GM12878 (cell line): ENCODE measurements at regions not wholly inside any gene's neighbourhood (a gene's known extent, or its start where the extent isn't known, plus 50 kb on each side); places are given as distances from the start of the nearest gene placed in this dataset.

ENCODE experiments used
- ATAC-seq: fragments of 200-7000 bp; cut with Tn5 transposase; 3 replicates; pipeline ENCODE4 v1.9.1; 2020; ENCODE audit warnings: mild to moderate bottlenecking, moderate library complexity
- BruUV-seq: library from RNA; stranded (reverse); fragments of 400-500 nt; replicated peaks from 2 replicates; lab custom pipeline; 2021; lab: Mats Ljungman, UMichigan
- CTCF ChIA-PET: fragments of 300-600 bp; sonication (Branson Sonifier 250); formaldehyde crosslinking; extraction: SDS; loops from one replicate; lab custom pipeline; 2021; ENCODE audit warnings: inconsistent platforms; lab: Yijun Ruan, JAX
- POLR2A ChIA-PET: fragments of 350-600 bp; formaldehyde crosslinking; extraction: SDS; loops from one replicate; lab custom pipeline; 2021; ENCODE audit warnings: inconsistent platforms; lab: Charles Lee
- RAD21 ChIA-PET: fragments of 300-600 bp; sonication (Branson Sonifier 250); formaldehyde crosslinking; loops from one replicate; lab custom pipeline; 2023; ENCODE audit warnings: antibody characterized with exemption; ENCODE audit not compliant: unreplicated experiment; lab: Charles Lee
- SMC1A ChIA-PET: fragments of 300-600 bp; sonication (Branson Sonifier 250); formaldehyde crosslinking; loops from one replicate; lab custom pipeline; 2023; ENCODE audit not compliant: unreplicated experiment, uncharacterized antibody; lab: Charles Lee
- DNase-seq: peaks from one replicate; pipeline ENCODE4 v3.0.0-alpha.2; 2011; ENCODE audit warnings: low read depth, low spot score
- FAIRE-seq: peaks from 3 replicates; lab custom pipeline; 2011; peaks lifted over from hg19 to GRCh38; lab: Jason Lieb, UNC
- H2AFZ ChIP-seq: 2 replicates; pipeline ENCODE4 v1.6.0; 2011; ENCODE audit warnings: low read depth, low read length, control low read depth; ENCODE audit not compliant: control insufficient read depth
- H3K27ac ChIP-seq: 2 replicates; pipeline ENCODE4 v1.5.1; 2011; ENCODE audit warnings: control low read depth; ENCODE audit not compliant: control insufficient read depth, insufficient read depth
- H3K27me3 ChIP-seq, 2 experiments: replicated peaks in 1 of 2; 2 replicates each; pipeline versions ENCODE4 v1.6.0 to v1.6.1; 2011; ENCODE audit warnings: low read length in 1 of 2; ENCODE audit not compliant: control insufficient read depth in 2 of 2, insufficient read depth in 2 of 2
- H3K36me3 ChIP-seq, 2 experiments: 2 replicates each; pipeline ENCODE4 v1.5.1; 2011; ENCODE audit warnings: low read length in 1 of 2; ENCODE audit not compliant: control insufficient read depth in 2 of 2, insufficient read depth in 2 of 2
- H3K4me1 ChIP-seq: 2 replicates; pipeline ENCODE4 v1.6.1; 2011; ENCODE audit warnings: mild to moderate bottlenecking, low read length, moderate library complexity, mixed read lengths; ENCODE audit not compliant: control insufficient read depth, insufficient read depth
- H3K4me2 ChIP-seq: 2 replicates; pipeline ENCODE4 v1.6.0; 2011; ENCODE audit warnings: control low read depth; ENCODE audit not compliant: control insufficient read depth, insufficient read depth
- H3K4me3 ChIP-seq: fragments of 200-600 bp; sonication (generic); 2 replicates; pipeline ENCODE4 v1.5.1; 2016
- H3K79me2 ChIP-seq: 2 replicates; pipeline ENCODE4 v1.6.0; 2011; ENCODE audit warnings: low read length; ENCODE audit not compliant: control insufficient read depth, insufficient read depth
- H3K9ac ChIP-seq: 2 replicates; pipeline ENCODE4 v1.8.0; 2011; ENCODE audit warnings: low read length, control low read depth, mixed read lengths; ENCODE audit not compliant: control insufficient read depth, insufficient read depth
- H3K9me3 ChIP-seq: replicated peaks from 3 replicates; pipeline ENCODE4 v1.5.1; 2011; ENCODE audit warnings: mild to moderate bottlenecking, low read length; ENCODE audit not compliant: control insufficient read depth, insufficient read depth
- H4K20me1 ChIP-seq: 2 replicates; pipeline ENCODE4 v1.6.0; 2011; ENCODE audit not compliant: control insufficient read depth, insufficient read depth
- ATF7 ChIP-seq: fragments of 450-650 bp; IDR thresholded peaks from 2 replicates; pipeline ENCODE4 v1.6.1; 2016; ENCODE audit warnings: low read depth, mild to moderate bottlenecking
- BMI1 ChIP-seq: fragments of 450-650 bp; IDR thresholded peaks from 2 replicates; pipeline ENCODE4 v1.6.1; 2016; ENCODE audit warnings: mild to moderate bottlenecking, moderate library complexity, borderline replicate concordance
- CBX5 ChIP-seq: sonication (generic); IDR thresholded peaks from 2 replicates; pipeline ENCODE4 v1.6.1; 2016; ENCODE audit warnings: low read depth, moderate library complexity, mild to moderate bottlenecking, inconsistent platforms
- CHD2 ChIP-seq: IDR thresholded peaks from 2 replicates; pipeline ENCODE4 v1.6.1; 2011; ENCODE audit warnings: low read depth, low read length, improper control_type of control experiment, borderline replicate concordance
- HDGF ChIP-seq: fragments of 450-650 bp; IDR thresholded peaks from 2 replicates; pipeline ENCODE4 v1.6.1; 2016; ENCODE audit warnings: antibody characterized with exemption
- KLF5 ChIP-seq: fragments of 450-650 bp; IDR thresholded peaks from 2 replicates; pipeline ENCODE4 v1.6.1; 2014; ENCODE audit warnings: mild to moderate bottlenecking; ENCODE audit not compliant: partially characterized antibody
- RFX5 ChIP-seq: IDR thresholded peaks from 2 replicates; pipeline ENCODE4 v1.6.1; 2011; ENCODE audit warnings: low read depth, low read length, improper control_type of control experiment
- STAT3 ChIP-seq: IDR thresholded peaks from 2 replicates; pipeline ENCODE4 v1.6.1; 2011; ENCODE audit warnings: low read depth, low read length, improper control_type of control experiment
- SUPT20H ChIP-seq: IDR thresholded peaks from 2 replicates; pipeline ENCODE4 v1.6.1; 2011; ENCODE audit warnings: low read depth, mild to moderate bottlenecking, low read length, moderate library complexity, borderline replicate concordance; ENCODE audit not compliant: control insufficient read depth
- WGBS: methylation state at CpG from one replicate; pipeline ENCODE4 v1.1.6; 2016; ENCODE audit warnings: low lambda C conversion rate; ENCODE audit not compliant: insufficient replicate concordance, insufficient coverage; ENCODE audit errors: missing lambda C conversion rate; 5-methylcytosine and 5-hydroxymethylcytosine counted together
- in situ Hi-C: fragments of 300-500 bp; cut with MboI; formaldehyde crosslinking; loops from 9 replicates; pipeline ENCODE4 v1.14.3; 2018; ENCODE audit warnings: mixed read lengths
- intact Hi-C: fragments of 100-400 bp; cut with micrococcal nuclease; formaldehyde crosslinking; loops from one replicate; pipeline ENCODE4 v1.14.2; 2022; ENCODE audit not compliant: unreplicated experiment
- TF ChIP-seq, protein P1 (sequence below): IDR thresholded peaks from 2 replicates; pipeline ENCODE4 v1.6.1; 2011; ENCODE audit warnings: low read depth, mild to moderate bottlenecking, low read length, moderate library complexity, borderline replicate concordance; ENCODE audit errors: extremely low read depth
- TF ChIP-seq, protein P2 (sequence below): fragments of 450-650 bp; IDR thresholded peaks from 2 replicates; pipeline ENCODE4 v1.6.1; 2017; ENCODE audit warnings: low read depth, mild to moderate bottlenecking, moderate library complexity
- TF ChIP-seq, protein P3 (sequence below): IDR thresholded peaks from 2 replicates; pipeline ENCODE4 v1.6.1; 2012; ENCODE audit warnings: low read depth, low read length, improper control_type of control experiment
- TF ChIP-seq, protein P4 (sequence below): fragments of 450-650 bp; formaldehyde crosslinking; IDR thresholded peaks from 2 replicates; pipeline ENCODE4 v1.4.0; 2020; ENCODE audit warnings: mild to moderate bottlenecking, moderate library complexity
- TF ChIP-seq, protein P5 (sequence below): fragments of 150-350 bp; IDR thresholded peaks from 2 replicates; pipeline ENCODE4 v1.6.1; 2016; ENCODE audit warnings: low read depth, low read length

DNA sequence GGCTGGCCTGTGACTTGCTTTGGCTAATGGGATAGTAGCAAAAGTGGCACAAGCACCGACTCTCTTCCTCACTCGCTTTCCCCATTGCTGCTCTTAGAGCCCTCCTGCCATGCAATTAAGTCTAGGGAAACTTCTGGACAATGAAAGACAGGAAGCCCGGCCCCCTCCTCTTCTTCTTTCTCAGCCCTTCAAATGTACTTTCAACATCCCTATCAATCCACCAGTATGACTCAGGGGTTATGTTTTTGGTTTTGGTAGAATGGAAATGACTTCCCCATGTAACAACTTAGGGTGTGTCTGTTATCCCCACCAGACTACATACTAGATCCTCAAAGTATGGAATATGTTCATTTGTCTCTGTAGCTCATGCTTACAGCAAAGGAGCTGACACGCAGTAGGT is 139.0 kb upstream of the GDF10 start:
- ChIA-PET POLR2A (interaction anchor here (0.9 kb wide), 1 partner anchor 10 kb away, joined by 3 read pairs; no protein-coding TSS in a partner anchor), SMC1A (no interaction called here), CTCF (interaction anchor here (0.7 to 1.7 kb wide), 2 partner anchors 8 to 180 kb away, joined by 3 to 4 read pairs; no protein-coding TSS in a partner anchor), RAD21 (no interaction called here)
- in situ Hi-C loops, result no loop called here
- BruUV-seq, result no TSS peak
- WGBS, result 42% methylated on average over 4 of the region's 4 CpGs
- Histone ChIP-seq H3K9me3 (no peaks in the 10 kb centered on the region), H3K4me1 (no peaks in the 10 kb centered on the region), H3K27ac (no peak overlapping the region), H3K9ac (no peak overlapping the region), H2AFZ (no peak overlapping the region), H3K4me2 (no peak overlapping the region), H3K27me3 (peaks cover 0 to 3% of the 10 kb centered on the region in 2 experiments; a peak in 1 of 4 replicates), H4K20me1 (no peaks in the 10 kb centered on the region), H3K36me3 (no peaks in the 10 kb centered on the region), H3K4me3 (no peak overlapping the region), H3K79me2 (no peaks in the 10 kb centered on the region)
- FAIRE-seq (no peak), DNase-seq (no peak), ATAC-seq (no peak)
- intact Hi-C loops, result no loop called here
- TF ChIP-seq CBX5 (no peak), STAT3 (no peak), HDGF (no peak), BMI1 (no peak), RFX5 (no peak), CHD2 (no peak), SUPT20H (no peak), KLF5 (no peak), ATF7 (no peak)
- TF ChIP-seq, protein P1, sequence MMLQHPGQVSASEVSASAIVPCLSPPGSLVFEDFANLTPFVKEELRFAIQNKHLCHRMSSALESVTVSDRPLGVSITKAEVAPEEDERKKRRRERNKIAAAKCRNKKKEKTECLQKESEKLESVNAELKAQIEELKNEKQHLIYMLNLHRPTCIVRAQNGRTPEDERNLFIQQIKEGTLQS, result no peak
- TF ChIP-seq, protein P2, sequence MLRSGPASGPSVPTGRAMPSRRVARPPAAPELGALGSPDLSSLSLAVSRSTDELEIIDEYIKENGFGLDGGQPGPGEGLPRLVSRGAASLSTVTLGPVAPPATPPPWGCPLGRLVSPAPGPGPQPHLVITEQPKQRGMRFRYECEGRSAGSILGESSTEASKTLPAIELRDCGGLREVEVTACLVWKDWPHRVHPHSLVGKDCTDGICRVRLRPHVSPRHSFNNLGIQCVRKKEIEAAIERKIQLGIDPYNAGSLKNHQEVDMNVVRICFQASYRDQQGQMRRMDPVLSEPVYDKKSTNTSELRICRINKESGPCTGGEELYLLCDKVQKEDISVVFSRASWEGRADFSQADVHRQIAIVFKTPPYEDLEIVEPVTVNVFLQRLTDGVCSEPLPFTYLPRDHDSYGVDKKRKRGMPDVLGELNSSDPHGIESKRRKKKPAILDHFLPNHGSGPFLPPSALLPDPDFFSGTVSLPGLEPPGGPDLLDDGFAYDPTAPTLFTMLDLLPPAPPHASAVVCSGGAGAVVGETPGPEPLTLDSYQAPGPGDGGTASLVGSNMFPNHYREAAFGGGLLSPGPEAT, result no peak
- TF ChIP-seq, protein P3, sequence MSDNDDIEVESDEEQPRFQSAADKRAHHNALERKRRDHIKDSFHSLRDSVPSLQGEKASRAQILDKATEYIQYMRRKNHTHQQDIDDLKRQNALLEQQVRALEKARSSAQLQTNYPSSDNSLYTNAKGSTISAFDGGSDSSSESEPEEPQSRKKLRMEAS, result no peak
- TF ChIP-seq, protein P4, sequence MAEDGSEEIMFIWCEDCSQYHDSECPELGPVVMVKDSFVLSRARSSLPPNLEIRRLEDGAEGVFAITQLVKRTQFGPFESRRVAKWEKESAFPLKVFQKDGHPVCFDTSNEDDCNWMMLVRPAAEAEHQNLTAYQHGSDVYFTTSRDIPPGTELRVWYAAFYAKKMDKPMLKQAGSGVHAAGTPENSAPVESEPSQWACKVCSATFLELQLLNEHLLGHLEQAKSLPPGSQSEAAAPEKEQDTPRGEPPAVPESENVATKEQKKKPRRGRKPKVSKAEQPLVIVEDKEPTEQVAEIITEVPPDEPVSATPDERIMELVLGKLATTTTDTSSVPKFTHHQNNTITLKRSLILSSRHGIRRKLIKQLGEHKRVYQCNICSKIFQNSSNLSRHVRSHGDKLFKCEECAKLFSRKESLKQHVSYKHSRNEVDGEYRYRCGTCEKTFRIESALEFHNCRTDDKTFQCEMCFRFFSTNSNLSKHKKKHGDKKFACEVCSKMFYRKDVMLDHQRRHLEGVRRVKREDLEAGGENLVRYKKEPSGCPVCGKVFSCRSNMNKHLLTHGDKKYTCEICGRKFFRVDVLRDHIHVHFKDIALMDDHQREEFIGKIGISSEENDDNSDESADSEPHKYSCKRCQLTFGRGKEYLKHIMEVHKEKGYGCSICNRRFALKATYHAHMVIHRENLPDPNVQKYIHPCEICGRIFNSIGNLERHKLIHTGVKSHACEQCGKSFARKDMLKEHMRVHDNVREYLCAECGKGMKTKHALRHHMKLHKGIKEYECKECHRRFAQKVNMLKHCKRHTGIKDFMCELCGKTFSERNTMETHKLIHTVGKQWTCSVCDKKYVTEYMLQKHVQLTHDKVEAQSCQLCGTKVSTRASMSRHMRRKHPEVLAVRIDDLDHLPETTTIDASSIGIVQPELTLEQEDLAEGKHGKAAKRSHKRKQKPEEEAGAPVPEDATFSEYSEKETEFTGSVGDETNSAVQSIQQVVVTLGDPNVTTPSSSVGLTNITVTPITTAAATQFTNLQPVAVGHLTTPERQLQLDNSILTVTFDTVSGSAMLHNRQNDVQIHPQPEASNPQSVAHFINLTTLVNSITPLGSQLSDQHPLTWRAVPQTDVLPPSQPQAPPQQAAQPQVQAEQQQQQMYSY (CRISPR knock-in tag), result no peak
- TF ChIP-seq, protein P5, sequence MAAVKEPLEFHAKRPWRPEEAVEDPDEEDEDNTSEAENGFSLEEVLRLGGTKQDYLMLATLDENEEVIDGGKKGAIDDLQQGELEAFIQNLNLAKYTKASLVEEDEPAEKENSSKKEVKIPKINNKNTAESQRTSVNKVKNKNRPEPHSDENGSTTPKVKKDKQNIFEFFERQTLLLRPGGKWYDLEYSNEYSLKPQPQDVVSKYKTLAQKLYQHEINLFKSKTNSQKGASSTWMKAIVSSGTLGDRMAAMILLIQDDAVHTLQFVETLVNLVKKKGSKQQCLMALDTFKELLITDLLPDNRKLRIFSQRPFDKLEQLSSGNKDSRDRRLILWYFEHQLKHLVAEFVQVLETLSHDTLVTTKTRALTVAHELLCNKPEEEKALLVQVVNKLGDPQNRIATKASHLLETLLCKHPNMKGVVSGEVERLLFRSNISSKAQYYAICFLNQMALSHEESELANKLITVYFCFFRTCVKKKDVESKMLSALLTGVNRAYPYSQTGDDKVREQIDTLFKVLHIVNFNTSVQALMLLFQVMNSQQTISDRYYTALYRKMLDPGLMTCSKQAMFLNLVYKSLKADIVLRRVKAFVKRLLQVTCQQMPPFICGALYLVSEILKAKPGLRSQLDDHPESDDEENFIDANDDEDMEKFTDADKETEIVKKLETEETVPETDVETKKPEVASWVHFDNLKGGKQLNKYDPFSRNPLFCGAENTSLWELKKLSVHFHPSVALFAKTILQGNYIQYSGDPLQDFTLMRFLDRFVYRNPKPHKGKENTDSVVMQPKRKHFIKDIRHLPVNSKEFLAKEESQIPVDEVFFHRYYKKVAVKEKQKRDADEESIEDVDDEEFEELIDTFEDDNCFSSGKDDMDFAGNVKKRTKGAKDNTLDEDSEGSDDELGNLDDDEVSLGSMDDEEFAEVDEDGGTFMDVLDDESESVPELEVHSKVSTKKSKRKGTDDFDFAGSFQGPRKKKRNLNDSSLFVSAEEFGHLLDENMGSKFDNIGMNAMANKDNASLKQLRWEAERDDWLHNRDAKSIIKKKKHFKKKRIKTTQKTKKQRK, result no peak
